ENCODE measurements at regions not wholly inside any gene's neighbourhood (a gene's known extent, or its start where the extent isn't known, plus 50 kb on each side); places are given as distances from the start of the nearest gene placed in this dataset. TPM values are rescaled to one million over a fixed set of nuclear protein-coding genes. Genes with fewer than 3 reads are reported as not detected.

Small RNAs in the stretch of these regions (small RNA-seq; reads per million reads assigned to genes)
- gene RF00019 (ENCODE audit: low replicate concordance) = not detected
